GM21723 (cell line): ENCODE measurements at regions not wholly inside any gene's neighbourhood (a gene's known extent, or its start where the extent isn't known, plus 50 kb on each side); places are given as distances from the start of the nearest gene placed in this dataset.

Experiments
- ATAC-seq: cut with Tn5 transposase; IDR thresholded peaks from one replicate; pipeline ENCODE4 v1.9.1; 2021; ENCODE audit warnings: mild to moderate bottlenecking, moderate library complexity; ENCODE audit not compliant: unreplicated experiment

DNA sequence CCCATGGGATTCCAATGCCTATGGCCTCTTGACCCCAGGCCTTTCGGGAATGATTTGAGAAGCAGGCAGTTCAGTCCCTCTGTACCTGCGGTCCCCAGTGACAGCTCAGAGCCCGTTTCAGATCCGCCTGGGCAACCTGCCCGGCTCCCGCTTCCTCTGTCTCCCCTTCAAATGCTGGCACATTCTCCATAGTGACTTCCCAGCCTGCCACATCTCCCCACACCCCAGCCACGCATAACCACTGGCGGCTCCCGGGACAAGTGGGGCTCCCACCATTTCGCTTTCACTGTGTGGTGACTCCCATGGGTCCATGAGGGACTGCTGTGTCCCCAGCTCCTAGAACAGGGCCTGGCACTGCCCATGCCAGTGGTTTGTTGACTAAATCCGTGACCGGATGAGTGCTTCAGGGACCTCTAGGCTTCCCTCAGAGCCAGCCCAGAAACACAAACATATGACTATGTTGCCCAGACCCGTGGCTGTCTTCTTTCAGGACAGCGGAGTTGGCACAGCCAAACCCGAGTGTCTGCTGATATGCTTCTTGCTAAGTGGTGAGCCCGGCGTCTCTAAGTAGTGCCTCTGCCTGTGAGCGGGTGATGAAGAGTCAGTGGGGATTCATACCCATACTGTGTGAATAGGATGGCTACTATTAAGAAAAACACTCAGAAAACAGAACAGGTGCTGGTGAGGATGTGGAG, 91.2 kb downstream of the GLI2 start:
- no peak for ATAC-seq

DNA sequence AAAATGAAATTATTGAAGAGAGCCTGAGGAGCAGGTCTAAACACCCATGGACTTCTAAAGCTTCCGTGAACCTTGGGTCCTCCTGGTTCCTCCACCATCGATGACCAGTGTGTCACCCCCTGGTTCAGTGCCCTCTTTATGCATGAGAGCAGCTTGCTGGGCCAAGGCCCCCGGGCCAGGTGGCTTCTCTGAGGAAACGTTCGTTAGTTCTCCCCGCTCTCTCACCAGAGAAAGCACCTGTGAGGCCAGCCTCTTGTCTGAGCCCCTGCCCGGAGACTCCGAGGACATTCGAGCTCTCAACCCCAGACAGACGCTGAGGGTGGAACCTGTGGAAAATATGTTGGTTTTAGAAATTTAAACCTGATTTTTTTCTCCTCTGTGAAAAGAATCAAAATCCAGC, 92.4 kb downstream of the GLI2 start:
- ATAC-seq: no peak

GRCh38 chr2:120828829-120829632, 93.4 kb downstream of the GLI2 start:
- ATAC-seq: no peak

- ATAC-seq: no peak
Measured at GRCh38 chr2:120829633-120830025, 94.0 kb downstream of the GLI2 start.

- no peak for ATAC-seq
Measured at GRCh38 chr2:120830096-120830830, 94.6 kb downstream of the GLI2 start.

DNA sequence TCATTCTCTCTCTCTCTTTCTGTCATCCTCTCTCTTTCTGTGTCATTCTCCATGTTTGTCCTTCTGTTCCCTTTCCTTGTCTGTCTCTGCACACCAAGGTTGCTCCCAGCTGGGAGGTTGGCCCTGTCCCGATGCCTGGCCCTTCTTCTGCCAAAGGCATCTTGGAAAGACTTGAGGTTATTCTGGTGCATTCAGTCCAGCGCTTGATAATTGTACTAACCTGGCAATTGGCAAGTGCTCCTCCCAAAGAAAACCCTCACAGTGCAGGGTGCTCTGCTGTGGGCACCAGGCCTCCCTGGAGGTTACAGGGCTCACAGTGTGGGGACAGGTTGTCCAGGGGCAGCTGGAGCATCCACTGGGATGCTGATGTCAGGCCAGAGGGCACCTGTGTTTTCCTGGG, 95.4 kb downstream of the GLI2 start:
- ATAC-seq: no peak

DNA sequence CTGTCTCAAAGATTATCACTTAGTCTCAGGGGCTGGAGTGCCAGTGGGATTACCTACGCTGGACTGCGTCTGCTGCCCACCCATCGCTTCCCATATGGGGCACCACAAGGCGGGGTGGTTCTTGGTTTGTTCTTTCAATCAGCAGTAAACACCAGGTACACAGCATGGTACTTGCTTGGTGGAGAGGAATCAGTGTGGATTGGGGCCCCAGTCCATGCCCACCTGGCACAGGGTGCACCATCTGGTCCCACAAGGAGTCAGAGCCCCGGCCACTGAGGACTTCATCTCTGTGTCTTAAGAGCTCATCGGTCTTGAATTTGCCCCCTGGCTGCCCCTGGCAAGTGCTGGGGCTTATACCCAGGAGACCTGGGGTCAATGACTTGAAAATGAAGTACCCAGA, 96.2 kb downstream of the GLI2 start:
- ATAC-seq: no peak

GRCh38 chr2:120832296-120833070, 96.8 kb downstream of the GLI2 start:
- no peak for ATAC-seq

GRCh38 chr2:120833127-120833675, 97.5 kb downstream of the GLI2 start:
- ATAC-seq: no peak

DNA sequence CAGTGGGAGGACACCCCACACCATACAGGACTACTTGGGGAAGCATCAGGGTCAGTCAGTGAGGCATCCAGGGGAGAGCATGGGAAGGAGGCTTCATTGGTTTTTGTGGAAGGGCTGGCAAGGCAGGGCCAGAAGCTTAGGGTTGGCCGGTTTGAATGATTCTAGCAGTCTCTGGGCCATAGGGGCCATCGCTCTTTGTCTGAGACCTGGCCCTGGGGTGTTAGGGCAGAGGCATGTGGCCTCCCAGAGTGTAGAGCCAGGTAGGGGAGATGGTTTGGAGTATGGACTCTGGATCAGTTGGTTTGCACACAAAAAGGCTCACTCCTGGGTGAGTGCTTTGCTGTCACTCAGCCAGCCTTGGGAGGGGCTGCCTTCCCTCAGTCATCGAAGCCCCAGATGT, 98.5 kb downstream of the GLI2 start:
- ATAC-seq: no peak

DNA sequence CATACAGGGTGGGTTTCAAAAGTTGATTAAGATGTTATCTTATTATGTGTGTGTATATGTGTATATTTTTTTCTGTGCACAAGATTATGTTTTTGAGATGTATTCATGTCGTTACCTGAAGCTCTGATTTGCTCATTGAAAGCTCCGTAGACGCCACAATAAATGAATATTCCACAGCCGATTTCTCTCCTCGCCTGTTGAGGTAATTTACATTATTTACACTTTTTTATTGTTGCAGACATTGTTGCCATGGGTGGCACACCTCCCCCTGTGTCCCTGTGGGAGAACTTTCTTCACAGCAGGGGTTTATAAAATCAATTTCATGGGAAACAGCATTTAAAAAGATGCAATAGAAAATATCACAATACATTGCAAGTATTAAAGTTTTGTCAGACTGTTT, 100.6 kb downstream of the GLI2 start:
- no peak for ATAC-seq

DNA sequence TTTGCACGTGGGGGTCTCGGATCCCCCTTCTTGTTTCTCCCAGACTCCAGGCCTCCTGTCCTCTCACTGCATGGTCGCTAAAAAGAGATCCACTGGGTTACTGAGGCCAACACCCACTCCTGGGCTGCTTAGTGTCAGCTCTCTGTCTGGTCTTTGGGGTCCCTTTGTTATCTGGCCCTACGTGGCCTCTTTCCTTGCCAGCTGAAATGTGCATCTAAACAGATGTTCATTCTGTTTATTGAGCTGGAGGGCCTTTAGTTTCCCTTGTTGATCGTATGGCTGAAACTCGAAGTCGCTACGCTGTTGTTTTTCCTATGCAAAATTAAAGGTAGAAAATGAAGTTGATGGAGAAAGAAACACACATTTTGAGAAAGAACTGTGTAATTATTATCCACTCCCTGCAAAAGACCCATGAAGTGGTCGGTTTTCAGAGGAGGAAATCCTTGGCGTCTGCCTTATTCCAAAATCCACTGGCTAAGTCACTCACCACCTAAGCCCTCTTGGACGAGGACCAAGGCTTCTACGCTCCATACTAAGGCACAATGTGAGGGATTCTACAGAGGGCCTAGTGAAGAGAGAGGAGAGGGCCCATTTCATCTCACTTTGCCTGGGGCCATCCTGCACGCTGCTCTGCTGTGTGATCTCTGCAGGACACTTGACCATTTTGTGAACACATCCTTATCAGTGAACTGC, 105.3 kb downstream of the GLI2 start:
- no peak for ATAC-seq

DNA sequence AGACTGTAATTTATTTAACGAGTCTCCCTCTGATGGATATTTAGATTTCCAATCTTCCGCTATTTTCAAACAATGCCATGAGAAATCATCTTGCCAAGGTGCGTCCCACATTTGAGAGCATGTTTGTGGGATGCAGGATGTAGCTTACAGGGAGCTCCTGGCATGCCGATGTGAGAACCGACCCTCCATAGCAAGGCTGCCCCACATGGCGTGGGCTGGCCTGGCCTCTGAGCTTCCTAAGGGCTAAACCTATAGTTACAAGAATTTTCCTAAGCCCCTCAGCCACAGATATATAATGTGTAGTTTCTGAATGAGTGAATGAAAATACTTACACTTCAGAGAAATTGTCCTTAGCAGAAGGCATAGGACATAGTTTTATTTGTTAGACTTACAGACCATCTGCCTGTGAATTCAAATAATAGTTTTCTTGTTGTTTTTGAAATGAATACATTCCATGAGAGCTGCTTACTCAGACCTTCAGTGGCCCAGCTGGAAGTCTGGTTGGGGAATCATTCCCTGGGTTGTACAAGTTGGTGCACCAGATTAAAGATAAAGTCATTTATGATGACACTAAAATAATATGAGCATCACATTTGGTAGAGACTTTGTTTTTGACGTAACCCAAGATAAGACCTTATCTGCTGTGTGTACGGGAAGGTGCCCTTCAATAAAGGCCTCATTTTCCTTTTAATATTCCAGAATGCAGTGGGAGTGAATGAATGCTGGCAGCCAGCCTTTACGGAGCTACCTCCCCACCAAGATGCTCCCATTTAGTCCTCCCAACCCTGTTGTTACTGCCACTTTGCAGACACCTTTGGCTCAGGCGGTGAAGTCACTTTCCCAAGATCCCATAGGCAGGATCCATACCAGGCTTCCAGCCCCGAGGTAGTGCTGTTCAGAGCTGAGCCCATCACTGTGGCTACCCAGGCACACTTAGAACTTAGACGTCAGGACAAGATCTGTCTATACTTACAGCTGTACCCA, 107.1 kb downstream of the GLI2 start:
- no peak for ATAC-seq

- ATAC-seq: no peak
Measured at GRCh38 chr2:120844070-120844738, 108.5 kb downstream of the GLI2 start.

DNA sequence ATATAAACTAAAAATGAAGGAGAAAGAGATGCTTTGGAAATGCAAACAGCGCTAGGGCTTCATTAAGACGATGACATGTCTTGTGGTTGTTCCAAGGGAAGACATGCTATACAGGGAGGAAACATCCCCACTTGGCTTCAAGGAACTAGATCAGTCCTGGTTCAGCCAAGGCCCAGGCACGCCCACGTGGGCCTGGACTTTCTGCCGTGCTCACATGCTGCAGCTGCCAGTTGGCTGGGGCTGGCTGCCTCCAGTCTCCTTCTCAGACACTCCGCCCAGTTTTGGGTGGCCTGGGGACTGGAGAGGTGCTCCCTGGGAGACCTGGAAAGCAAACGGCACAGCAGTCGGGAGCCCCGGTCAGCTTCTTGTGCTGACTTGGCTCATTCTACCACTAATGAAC, 109.6 kb downstream of the GLI2 start:
- ATAC-seq: no peak

DNA sequence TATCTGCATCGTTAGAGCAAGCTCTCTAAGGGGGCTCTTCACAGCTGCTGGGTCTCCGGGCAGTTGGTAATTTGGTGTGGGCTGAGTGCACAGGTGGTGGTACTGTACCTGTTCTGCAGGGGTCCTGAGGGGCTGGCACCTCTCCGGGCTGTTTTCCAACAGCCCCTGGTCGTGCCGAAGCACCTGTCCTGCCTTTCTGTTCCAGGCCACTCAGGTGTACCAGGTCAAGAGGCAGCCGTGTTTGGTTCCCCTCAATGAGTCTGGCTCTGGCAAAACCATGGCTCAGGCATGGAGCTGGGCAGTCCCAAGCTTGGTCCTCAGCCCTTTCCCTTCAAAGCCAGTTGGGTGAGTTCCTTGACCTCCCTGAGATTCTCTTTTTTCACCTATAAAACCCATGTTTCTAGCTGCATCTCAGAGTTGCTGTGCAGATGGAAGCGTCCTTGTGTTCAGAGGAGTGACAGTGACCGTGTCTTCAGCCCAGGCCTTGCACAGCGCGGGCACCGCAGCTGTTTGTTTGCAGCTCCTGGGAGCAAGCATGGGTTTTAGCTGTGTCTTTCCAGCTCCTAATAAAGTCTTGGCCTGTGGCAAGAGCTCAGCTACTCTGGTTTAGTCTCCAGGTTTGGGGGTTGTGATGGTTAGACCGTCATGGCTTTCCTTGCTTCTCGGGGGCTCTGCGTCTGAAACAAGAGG, 110.9 kb downstream of the GLI2 start:
- no peak for ATAC-seq

GRCh38 chr2:120847700-120848321, 112.1 kb downstream of the GLI2 start:
- ATAC-seq: no peak
